Ovary (tissue), 3 donors: ENCODE measurements at regions not wholly inside any gene's neighbourhood (a gene's known extent, or its start where the extent isn't known, plus 50 kb on each side); places are given as distances from the start of the nearest gene placed in this dataset.

Source experiments
- CTCF ChIP-seq, 3 donors: fragments of 450-650 bp in 2 of 3; fragments of 200-600 bp in 1 of 3; IDR thresholded peaks; one replicate each; pipeline versions ENCODE4 v1.5.1 to v1.8.0; 2016 to 2022; ENCODE audit warnings: antibody characterized with exemption in 3 of 3, mild to moderate bottlenecking in 1 of 3
- POLR2A ChIP-seq: fragments of 450-650 bp; IDR thresholded peaks from one replicate; pipeline ENCODE4 v1.6.1; 2017; ENCODE audit warnings: antibody characterized with exemption, mild to moderate bottlenecking, moderate library complexity
- donor health status: DM: no; HTN: no; CAD: no.

- TF ChIP-seq CTCF (IDR thresholded peaks at IDR 0.05) (no peak), POLR2A (no peak)
These were observed 270.0 kb upstream of the PSMD7 start for GRCh38 chr16:74026373-74027281.
